ENCODE measurements at regions not wholly inside any gene's neighbourhood (a gene's known extent, or its start where the extent isn't known, plus 50 kb on each side); places are given as distances from the start of the nearest gene placed in this dataset.

DNA sequence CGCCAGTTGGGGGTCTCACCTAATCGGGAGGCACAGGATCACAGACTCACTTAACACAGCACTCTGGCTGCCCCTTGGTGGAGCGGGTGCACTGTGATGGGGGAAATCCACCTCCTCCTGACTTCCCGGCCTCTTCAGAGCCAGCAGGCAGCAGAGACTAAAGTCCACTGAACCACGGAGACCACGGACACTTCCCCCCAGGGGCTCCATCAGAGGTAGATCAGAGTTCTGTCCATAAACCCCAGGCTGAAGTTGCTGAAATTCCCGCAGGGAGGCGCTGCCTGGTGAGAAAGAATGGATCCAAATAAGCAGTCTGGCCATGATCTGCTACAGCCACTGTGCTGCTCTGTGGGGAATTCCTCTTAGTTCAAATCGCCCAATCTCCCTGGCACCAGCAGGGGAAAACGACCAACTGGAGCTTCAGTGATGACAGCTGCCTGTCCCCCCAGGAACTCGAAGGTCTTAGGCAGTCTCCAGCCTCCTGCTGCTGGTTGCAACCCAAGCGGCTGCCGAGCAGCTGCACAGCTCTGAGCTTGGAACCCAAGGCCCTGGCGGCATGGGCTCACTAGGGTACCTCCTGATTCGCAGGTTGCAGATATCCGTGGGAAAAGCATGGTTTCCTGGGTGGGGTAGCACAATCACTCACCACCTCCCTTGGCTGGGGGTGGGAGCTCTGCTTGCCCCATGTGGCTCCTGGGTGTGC lies 106.9 kb upstream of the DCAF12L2 start:
- H3K27me3 ChIP-seq, result no peaks in the 10 kb centered on the region
- no peaks in the 10 kb centered on the region for H3K4me1 ChIP-seq (replicated peaks in 1 of 2)
- H3K27ac ChIP-seq, result no peak overlapping the region
- intact Hi-C loops (cut with DNase I), result no loop called here
- no peaks in the 10 kb centered on the region for H3K9me3 ChIP-seq (replicated peaks in 1 of 3)
- DNase-seq, result no peak
- 66 to 79% (median 76%) methylated on average over 5 to 16 of the region's 16 CpGs for WGBS, 4 donors
- H3K4me3 ChIP-seq, result no peak overlapping the region
- no peaks in the 10 kb centered on the region for H3K36me3 ChIP-seq (replicated peaks in 1 of 2)
- no peak for TF ChIP-seq POLR2A (IDR thresholded peaks at IDR 0.05)
- TF ChIP-seq, protein P1, sequence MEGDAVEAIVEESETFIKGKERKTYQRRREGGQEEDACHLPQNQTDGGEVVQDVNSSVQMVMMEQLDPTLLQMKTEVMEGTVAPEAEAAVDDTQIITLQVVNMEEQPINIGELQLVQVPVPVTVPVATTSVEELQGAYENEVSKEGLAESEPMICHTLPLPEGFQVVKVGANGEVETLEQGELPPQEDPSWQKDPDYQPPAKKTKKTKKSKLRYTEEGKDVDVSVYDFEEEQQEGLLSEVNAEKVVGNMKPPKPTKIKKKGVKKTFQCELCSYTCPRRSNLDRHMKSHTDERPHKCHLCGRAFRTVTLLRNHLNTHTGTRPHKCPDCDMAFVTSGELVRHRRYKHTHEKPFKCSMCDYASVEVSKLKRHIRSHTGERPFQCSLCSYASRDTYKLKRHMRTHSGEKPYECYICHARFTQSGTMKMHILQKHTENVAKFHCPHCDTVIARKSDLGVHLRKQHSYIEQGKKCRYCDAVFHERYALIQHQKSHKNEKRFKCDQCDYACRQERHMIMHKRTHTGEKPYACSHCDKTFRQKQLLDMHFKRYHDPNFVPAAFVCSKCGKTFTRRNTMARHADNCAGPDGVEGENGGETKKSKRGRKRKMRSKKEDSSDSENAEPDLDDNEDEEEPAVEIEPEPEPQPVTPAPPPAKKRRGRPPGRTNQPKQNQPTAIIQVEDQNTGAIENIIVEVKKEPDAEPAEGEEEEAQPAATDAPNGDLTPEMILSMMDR (IDR thresholded peaks at IDR 0.05), result no peak

DNA sequence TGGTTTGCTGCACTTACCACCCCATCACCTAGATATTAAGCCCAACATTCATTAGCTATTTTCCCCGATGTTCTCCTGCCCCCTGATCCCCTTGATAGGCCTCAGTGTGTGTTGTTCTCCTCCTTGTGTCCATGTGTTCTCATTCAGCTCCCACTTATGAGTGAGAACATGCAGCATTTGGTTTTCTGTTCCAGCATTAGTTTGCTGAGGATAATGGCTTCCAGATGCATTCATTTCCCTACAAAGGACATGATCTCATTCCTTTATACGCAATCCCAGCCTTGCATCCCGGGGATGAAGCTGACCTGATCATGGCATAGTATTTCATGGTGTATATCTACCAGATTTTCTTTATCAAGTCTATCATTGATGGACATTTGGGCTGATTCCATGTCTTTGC lies 99.0 kb upstream of the DCAF12L2 start:
- Histone ChIP-seq H3K9me3 (replicated peaks in 1 of 3) (no peaks in the 10 kb centered on the region), H3K36me3 (replicated peaks in 1 of 2) (no peaks in the 10 kb centered on the region), H3K27me3 (no peaks in the 10 kb centered on the region), H3K27ac (no peak overlapping the region), H3K4me3 (no peak overlapping the region), H3K4me1 (replicated peaks in 1 of 2) (no peaks in the 10 kb centered on the region)
- TF ChIP-seq, protein P1 (IDR thresholded peaks at IDR 0.05), result no peak
- intact Hi-C loops (cut with DNase I), result no loop called here
- 49 to 65% (median 59%) methylated on average over 3 of the region's 3 CpGs for WGBS, 4 donors
- DNase-seq, result no peak

DNA sequence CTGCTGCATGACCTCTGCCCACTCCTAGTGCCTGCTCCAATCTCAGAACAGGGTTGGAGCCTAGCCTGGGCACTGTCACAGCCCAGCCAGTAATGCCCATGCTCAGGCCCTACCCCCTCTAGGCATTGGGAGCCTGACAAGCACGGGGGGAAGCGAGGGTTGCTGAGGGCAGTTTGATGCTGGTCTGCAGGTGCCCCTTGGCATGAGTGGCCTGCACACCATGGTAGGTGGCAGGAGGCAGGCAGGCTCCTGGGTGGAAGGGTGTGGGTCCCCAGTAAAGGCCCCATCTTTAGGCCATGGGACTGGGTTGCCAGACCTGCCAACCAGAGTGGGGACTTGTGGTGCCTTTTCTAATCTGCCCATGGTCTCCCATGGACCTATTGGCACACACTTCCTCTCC lies 72.1 kb upstream of the DCAF12L2 start:
- Histone ChIP-seq H3K4me3 (no peak overlapping the region), H3K36me3 (replicated peaks in 1 of 2) (no peaks in the 10 kb centered on the region), H3K27me3 (no peaks in the 10 kb centered on the region), H3K9me3 (replicated peaks in 1 of 3) (no peaks in the 10 kb centered on the region), H3K4me1 (replicated peaks in 1 of 2) (no peaks in the 10 kb centered on the region), H3K27ac (no peak overlapping the region)
- DNase-seq, result no peak
- WGBS, 4 donors, result 69 to 90% (median 83%) methylated on average over 2 of the region's 2 CpGs; no CpG with 5 or more reads in 1 of the 4 donors
- intact Hi-C loops (cut with DNase I), result no loop called here
- TF ChIP-seq, protein P1 (IDR thresholded peaks at IDR 0.05), result no peak
- TF ChIP-seq POLR2A (IDR thresholded peaks at IDR 0.05), result no peak

DNA sequence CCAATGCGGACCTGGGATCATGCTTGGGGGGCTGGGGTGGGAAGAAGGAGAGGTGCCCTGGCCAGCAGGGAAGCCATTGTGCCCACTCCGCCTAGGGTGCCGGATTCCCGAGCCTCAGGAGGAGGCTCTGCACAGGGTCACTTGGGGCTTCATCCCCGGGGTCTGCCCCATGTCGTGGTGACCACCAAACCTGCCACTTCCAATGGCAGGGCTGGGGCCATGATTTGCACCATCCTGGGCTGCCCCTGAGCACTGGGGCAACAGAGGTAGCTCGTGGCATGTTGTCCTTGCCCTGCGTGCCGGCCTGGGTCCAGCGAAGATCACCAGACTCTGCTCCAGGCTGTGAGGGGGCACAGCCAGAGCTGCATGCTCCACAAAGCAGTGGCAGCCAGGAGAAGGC lies 71.4 kb upstream of the DCAF12L2 start:
- no peaks in the 10 kb centered on the region for H3K4me1 ChIP-seq (replicated peaks in 1 of 2)
- no peaks in the 10 kb centered on the region for H3K27me3 ChIP-seq
- H3K4me3 ChIP-seq, result no peak overlapping the region
- DNase-seq, result no peak
- H3K9me3 ChIP-seq (replicated peaks in 1 of 3), result no peaks in the 10 kb centered on the region
- H3K36me3 ChIP-seq (replicated peaks in 1 of 2), result no peaks in the 10 kb centered on the region
- WGBS, 4 donors, result 83 to 89% methylated on average over 10 of the region's 10 CpGs; no CpG with 5 or more reads in 2 of the 4 donors
- intact Hi-C loops (cut with DNase I), result no loop called here
- H3K27ac ChIP-seq, result no peak overlapping the region
- TF ChIP-seq, protein P1 (IDR thresholded peaks at IDR 0.05), result no peak
- no peak for TF ChIP-seq POLR2A (IDR thresholded peaks at IDR 0.05)
